Stimulated activated CD4-positive, alpha-beta T cell treated with anti-CD3 and anti-CD28 coated beads, Interleukin-4, amount 100 ng/mL, for 4 hours (primary cell): ENCODE measurements at regions not wholly inside any gene's neighbourhood (a gene's known extent, or its start where the extent isn't known, plus 50 kb on each side); places are given as distances from the start of the nearest gene placed in this dataset.

Experiments
- DNase-seq, 2 experiments: peaks; one replicate each; pipeline ENCODE4 v3.0.0-alpha.2; 2020

DNA sequence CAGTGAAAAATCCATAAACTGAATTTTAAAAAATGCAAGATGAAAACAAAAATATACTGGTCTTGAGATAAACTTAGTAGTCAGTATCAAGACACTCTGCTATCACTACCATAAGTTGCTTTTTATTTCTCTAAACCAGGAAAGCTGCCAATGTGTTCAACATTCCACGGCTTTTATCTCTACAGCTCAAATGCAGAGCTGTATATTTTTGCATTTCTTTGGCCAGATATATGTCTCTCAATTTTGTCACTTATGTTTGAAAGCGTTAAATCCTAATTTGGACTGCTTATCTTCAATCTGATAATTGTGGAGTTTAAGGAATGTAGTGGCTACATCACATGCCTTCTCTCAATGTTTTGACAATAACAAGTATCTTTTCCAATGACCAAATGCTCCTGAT lies 609.5 kb downstream of the EPHA4 start:
- DNase-seq, result no peak

DNA sequence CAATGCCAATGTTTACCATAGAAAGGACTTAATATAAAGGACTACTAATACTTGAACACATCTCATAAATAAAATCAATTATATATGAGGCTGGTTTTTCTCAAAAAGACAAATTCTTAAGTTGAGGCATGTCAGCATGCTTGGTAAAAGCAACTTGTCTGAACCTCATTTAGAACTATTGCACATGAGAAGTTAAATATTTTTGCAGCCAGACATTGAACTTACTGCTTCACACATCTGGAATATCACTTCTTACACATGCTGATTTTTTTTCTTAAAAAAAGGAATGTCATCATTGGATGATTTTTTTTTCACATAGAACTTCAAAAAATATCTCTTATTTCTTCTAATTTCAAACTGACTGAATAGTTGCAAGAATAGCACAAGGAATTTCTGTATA lies 609.0 kb downstream of the EPHA4 start:
- DNase-seq, result no peak

DNA sequence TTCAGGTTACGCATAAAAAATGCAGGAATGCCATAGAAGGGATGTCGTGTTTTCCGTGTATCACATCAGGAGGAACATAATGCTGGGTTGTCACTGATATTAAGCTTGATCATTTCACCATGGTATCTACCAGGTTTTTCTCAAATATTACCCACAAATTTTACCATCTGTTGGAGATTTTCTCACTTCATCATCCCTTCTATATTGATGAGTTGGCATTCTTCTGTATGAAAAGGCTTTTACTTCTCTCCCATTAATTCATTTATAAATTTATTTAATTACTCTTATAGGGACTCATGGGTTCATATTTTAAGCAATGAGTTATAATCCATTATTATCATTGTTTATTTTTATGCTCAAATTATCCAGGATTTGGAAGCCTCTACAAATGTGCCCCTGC lies 608.2 kb downstream of the EPHA4 start:
- DNase-seq, result no peak

DNA sequence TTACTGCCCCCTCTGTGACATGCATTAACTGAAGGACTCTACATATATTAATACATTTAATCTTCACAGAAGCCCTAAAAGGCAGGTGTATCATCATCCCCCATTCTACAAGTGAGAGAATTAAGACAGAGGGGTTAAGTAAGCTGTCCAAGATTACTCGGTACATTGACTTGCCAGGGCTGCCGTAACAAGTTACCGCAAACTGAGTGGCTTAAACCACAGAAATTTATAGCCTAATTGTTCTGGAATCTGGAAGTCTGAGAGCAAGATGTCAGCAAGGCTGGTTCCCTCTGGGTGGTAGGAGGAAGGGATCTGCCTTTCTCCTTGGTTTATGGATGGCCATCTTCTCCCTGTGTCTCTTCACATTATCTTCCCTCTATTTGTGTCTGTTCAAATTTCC lies 605.5 kb downstream of the EPHA4 start:
- DNase-seq, result no peak

DNA sequence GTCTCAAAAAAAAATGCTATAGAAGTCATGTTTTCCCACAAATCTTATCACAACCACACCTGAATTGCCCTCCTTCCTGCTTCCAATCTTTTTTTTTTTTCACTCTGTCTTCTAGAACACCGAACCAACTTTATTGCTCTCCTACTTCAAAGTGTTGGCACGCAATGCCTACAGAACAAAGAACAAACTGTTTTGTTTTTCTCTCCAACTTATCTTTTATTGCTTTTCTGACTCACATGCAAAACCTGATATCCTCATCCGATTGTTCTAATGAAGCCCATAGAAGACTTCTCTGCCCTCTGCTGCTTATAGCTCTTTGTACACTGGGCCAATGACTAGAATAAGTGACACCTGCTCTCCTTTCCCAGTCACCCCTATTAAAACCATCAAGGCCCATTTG lies 602.8 kb downstream of the EPHA4 start:
- no peak for DNase-seq

DNA sequence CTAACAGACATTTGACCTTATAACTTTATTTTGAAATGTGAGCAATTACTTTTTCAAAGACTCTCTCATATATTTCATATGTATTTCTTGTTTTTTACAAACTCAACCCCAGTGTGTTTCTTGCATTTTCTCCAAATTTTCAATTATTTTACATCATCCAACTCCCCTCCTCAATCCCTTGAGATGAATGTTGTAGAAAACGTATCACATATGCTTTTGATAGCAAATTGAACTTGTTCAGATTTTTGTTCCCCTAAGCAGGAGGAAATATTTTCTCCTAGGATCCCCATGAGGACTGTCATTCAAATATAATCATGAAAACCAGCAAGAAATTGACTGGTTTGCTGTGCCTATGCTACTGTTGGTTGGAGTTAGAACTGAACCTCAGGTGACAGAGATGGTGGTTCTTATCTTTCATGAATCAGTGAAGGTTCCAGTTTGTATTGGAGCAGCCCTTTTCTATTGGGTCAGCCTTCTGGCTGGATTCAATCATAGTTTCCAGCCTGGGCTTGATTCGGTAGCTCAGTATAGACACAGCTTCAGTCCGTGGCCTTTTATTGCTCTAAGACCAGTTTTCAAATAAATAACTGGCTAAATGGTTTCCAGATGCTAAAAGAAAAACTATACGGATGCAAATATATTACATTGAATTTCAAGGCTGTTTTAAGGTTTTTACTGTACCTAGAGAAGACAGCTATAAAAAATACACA lies 591.0 kb downstream of the EPHA4 start:
- no peak for DNase-seq

DNA sequence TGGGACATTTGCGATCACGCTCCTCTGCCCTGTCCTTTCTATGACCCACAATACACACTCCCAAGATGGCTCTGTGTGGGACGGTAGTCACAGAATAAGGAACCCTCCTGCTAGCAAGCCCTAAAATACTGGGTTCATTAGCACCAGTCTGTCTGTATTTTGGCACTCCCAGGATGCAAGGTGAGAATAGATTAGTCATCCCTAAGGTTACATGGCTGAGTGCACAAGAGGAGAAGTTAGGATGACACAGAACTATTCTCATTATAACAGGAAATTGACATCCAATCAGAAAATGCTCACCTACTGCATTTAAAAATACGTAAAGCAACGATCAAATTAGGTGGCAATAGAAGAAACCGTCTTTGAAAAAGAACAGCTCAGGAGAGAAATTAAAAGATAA lies 590.2 kb downstream of the EPHA4 start:
- no peak for DNase-seq

DNA sequence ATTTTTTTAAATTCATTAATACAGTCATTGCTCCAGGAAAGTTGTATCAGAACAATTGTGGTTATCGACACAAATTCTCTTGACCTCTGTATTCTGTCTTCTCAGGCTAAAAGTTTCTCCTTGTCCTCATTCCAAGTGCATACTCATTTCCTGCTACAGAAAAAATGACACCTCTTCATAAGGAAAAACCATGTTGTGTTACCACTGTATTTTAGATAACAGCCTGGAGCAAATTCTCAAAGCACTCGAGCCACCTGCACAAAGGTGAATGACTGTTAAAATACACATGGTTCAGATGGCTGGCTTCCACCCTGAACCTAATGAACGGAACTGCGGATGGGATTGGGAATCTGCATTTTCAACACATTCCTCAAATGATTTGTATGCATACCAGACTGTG lies 586.5 kb downstream of the EPHA4 start:
- no peak for DNase-seq

DNA sequence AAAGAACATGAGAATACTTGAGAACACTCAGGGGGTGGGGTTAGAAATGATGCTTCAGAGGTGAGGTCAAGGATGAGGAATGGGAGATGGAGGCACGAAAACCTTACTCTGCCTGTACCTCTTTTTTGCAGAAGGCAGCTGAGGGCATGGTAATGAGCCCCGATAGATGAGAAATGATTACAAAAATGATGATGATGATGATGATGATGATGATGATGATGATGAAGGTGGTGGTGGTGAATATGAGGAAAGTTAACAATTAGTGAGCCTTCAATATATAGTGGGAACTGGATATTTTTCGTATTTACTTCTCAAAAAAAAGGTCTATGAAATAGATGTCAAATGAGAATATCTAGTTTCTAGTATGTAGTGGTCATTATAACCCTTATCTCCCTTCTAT lies 584.3 kb downstream of the EPHA4 start:
- DNase-seq, result no peak

DNA sequence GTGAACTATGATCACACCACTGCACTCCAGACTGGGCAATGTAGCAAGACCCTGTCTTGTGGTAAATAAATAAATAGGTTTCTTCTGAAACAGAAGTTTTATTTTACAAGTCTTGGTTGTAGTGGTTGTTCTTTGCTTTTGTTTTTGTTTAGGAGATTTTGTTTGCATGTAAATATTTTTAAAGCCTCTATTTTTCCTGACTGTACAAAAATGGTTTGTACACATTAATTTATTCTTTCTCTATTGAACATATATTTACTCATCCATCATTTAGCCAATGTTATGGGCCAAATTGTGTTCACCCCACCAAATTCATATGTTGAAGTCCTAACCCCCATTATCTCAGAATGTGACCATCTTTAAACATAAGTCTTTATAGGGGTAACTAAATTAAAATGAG lies 580.1 kb downstream of the EPHA4 start:
- no peak for DNase-seq

DNA sequence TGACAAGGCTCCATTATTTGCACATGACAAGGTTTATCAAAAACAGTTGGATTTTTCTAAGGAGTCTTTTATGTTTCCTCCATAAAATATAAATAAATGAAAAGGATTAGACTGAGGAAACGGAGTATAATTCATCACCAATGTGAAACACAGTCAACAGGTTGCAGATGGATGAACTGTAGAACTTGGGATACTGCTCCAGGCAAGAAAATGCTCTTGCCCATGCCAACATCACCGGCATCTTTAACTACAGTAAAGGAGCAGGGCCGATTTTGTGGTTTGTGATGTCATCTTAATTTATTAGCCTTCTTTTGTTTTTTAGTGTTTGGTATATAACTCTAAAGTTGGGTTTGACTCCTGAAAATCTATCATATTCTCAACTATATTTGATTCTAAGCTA lies 577.3 kb downstream of the EPHA4 start:
- DNase-seq, result no peak

DNA sequence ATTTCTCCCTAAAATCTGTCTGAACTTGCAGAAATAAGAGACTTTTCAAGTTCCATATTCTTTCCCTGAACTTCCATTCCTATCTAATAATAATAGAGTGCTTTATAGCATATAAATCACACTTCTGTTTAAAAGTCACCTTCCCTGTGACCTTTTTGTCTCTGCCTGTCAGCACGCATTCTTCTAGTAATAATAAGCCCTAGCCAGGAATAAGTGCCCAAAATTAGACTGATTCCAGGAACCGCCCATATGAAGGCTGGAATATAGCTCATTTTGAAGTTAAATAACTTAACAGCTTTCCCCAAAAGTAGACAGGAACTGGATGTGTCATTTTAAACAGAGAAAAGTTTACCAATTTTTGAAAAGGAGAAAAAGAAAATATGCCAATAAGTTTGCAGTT lies 576.5 kb downstream of the EPHA4 start:
- DNase-seq, result no peak

DNA sequence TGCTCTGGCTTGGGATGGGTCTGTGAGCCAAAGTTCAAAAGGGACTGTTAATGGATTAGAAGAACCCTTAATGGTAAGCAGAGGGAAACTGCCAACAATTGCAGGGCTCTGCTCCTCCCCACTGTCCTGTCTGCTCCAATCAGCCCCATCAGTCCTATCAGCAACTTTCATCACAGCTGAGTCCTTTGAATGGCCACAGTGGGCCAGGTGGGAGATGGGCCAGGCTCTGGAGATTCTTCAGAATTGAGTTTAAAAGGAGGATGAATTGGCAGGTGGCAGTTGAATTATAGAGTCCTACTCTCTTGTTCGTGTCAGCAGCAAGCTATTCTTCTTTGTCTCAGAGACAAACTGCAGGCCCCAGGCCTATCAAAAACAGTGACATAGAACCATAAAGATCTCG lies 573.9 kb downstream of the EPHA4 start:
- DNase-seq, result no peak

DNA sequence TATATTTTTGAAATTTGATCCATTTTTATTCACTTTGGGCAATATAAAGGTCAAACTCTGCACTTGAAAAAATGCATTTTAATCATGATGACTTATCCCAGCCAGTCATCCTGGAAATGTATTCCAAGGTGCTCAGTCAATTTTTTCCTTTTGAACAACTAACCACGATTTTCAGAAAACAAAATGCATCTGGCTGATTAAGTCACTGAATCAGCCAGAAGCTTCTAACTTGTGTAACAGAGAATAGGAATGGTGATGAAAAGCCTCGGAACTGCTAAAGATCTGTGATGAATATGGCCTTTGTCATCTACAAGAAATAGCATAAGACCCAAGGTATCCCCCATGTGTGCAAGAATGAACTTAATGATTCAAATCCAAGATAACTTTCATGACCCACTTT lies 572.7 kb downstream of the EPHA4 start:
- DNase-seq, result no peak

DNA sequence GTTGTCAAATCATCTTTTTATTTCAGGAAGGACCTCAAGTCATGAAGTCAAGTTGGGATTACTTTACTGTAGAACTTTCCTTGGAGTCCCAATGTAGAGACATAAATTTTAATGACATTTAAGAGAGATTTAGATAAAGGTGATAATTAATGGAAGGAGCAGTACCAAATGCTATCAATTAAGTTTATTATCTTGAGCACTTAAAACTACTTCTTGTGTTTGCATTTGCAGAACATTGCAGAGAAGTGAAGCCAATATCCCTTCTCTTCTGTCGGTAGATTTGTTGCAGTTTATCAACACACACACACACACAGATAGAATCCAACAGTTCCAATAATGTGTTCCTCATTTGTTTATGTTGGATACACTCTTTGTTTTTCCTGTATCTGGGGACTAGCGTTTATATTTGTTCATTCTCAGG lies 570.7 kb downstream of the EPHA4 start:
- no peak for DNase-seq

DNA sequence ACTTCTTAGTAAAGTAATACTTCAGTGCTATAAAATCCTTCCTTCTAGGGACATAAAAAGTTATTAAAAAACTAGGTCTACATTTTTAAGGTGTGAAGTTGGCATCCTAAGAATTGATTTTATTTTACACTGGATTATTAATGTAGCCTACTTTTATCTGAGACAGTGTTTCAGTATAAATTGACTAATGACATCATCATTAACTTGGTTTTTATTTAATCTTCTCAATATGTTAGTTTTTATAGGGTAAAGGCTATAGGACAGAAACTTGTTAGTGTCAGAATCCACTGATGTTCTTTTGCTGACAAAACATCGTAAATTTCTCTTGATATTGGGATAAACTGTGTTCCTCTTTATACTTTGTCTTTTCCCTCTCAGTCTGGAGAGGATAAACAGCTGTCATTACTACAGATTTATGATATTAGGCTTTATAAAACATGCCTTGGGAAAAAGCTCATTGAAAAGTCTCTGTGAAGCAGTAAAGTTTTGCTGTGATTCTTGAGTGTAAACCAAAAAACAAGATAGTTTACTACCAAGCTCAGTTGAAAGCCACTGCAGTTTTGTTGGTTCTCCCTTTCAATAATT lies 569.9 kb downstream of the EPHA4 start:
- no peak for DNase-seq

DNA sequence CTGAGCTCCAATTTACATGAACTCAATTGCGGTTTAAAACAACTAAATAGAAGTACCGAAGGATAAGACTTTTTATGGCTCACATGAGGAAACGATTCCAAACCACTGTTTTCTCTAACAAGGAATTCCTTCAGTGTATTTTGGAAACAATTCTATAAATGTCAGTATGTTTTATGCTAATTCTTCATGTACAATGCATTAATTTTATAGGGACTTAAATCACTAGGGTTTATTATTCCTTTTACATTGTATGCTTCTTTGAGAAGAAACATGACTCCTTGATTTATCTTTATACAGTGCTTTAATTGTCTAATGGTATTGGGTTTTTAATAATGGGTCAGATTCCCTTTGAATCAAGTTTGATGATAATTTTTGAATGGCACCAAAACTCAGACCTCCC lies 566.8 kb downstream of the EPHA4 start:
- DNase-seq, result no peak

DNA sequence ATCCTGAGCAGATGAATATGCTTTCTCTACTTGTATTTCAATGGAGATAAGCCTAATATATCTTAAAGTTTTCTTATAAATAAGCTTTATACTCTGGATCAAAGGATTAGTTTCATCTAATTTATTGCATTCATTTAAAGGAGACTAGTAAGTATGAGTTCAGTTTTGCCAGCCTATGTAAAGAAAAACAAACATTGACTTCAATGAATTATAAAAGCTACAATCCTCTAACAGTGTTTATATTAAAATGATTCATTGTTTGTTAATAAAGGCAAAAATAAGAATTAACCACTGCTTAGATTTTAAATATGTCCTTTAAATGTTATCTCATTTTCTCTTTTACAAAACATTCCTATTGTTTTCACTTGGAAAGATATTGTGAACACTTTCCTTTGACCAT lies 566.0 kb downstream of the EPHA4 start:
- DNase-seq, result no peak

DNA sequence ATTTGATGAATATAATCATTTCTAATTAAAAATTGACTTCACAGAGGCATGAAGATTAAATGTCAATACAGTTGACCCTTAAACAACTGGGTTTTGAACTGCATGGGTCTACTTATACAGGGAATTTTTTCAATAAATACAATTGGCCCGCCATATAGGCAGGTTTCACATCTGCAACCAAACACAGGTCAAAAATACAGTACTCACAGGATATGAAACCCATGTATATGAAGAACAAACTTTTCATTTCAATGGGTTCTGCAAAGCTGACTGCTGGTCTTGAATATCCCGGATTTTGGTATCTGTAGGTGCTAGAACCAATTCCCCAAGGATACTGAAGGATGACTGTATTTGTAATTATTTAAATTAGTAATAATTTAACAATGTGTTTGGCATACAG lies 555.6 kb downstream of the EPHA4 start:
- DNase-seq, result no peak

DNA sequence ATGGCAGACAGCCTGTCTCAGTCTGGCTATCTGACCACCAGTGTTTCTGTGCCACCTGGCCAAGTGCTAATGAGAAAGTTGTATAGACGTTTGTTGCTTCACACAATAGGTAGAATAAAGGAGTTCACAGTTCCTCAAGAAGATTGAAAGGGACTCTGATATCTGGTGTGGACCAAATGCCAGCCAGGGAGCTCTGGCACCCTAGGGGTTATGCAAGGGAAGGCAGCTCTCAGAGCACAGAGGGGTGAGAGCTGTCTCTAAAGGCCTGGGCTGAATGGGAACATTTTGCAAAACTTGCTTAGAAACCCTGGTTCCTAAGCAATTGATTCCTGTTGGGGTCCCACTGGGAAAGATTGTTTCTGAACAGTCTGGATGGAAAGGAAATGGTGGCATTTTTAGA lies 553.8 kb downstream of the EPHA4 start:
- DNase-seq, result no peak

DNA sequence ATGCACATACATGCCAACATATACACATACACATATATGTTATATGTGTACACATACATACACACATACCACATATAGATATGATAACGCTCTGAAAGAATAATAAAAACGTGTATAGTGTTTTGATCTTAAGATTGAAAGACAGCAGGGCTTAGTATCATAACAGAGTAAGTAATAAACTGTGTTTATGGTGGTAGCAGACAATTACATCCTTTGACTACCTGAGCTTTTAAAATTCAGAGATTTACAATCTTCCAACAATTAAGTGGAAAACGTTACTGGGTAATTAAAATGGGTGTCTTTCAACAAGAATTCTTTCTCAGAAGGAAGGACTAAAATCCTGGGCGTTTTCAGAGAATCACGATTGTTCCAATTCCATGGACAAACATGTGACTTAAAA lies 552.4 kb downstream of the EPHA4 start:
- DNase-seq, result no peak

DNA sequence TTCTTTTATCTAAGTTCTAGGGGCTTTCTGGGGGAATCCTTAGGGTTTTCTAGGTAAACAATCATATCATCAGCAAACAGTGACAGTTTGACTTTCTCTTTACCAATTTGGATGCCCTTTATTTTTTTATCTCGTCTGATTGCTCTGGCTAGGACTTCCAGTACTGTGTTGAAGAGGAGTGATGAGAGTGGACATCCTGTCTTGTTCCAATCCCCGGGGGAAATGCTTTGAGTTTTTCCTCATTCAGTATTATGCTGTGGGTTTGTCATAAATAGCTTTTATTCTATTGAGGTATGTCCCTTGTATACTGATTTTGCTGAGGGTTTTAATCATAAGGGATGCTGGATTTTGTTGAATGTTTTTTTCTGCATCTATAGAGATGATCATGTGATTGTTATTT lies 549.5 kb downstream of the EPHA4 start:
- no peak for DNase-seq

DNA sequence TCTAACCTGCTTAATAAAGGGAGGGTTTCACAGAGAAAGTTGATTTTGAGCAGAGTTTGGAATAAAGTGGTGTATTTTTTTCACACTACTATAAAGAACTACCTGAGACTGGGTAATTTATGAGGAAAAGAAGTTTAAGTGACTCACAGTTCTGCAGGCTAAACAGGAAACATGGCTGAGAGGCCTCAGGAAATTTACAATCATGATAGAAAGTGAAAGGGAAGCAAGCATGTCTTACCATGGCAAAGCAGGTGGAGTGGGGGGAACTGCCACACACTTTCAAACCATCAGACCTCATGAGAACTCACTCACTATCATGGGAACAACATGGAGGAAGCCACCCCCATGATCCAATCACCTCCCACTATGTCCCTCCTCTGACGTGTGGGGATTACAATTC lies 546.7 kb downstream of the EPHA4 start:
- no peak for DNase-seq

DNA sequence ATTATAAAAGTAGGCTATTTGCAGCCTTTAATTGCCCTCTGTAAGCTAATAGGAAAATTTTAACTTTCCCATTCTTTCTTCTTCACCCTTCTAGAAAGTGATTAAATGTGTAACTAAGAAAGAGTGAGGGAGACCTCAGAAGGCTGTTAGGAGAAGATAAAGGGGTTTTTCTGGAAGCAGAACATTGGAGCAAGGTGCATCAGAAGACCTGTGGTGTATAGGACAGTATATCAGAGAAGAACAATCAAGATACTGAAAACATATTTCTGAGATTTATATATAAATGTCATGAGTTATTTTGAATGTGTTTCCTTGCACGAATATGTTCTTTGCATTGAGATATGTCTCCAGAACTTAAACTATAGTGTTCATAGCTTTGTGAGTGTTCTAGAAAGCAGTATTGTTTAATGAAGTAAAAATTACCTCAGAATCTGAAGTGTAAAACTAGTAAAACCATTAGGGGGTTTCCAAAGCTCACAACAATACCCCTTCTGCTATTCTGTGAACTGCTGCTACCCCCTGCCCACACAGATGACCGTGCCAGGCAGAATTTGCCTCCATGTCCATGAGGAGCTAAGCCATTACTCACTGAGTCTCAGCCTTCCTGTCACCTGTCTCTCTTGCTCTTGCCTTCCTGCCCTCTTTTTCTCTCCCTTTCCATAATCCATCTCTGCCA lies 537.9 kb downstream of the EPHA4 start:
- DNase-seq, result no peak

DNA sequence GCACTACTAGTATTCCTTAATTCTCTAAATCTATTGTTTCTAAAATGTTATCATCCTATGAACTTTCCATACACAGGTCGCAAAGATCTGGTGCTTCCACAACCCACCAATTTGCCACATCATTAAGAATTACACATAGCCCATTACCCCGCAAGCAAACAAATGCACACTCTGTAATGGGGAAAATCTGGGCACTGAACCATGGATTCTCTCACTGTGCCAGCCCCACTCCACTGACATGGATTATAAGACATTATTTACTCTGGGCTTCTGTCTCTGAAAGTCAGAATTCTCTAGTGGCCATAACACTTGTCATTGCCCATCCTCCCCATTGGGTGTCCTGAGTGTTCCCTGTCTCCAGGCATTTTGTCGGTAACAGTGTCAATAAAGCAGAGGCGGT lies 537.1 kb downstream of the EPHA4 start:
- no peak for DNase-seq
